Activated CD4-positive, alpha-beta T cell treated with anti-CD3 and anti-CD28 coated beads, Interleukin-10, Interleukin-2, amounts not matched to agents 100 ng/mL and 50 ng/mL, durations not matched to agents 16 hours and 8 hours (primary cell): ENCODE measurements at regions not wholly inside any gene's neighbourhood (a gene's known extent, or its start where the extent isn't known, plus 50 kb on each side); places are given as distances from the start of the nearest gene placed in this dataset.

Source experiments
- DNase-seq: peaks from one replicate; pipeline ENCODE4 v3.0.0-alpha.2; 2020

- no peak for DNase-seq
These were observed 59.0 kb downstream of the RPS29 start for GRCh38 chr14:49527221-49527620.

DNA sequence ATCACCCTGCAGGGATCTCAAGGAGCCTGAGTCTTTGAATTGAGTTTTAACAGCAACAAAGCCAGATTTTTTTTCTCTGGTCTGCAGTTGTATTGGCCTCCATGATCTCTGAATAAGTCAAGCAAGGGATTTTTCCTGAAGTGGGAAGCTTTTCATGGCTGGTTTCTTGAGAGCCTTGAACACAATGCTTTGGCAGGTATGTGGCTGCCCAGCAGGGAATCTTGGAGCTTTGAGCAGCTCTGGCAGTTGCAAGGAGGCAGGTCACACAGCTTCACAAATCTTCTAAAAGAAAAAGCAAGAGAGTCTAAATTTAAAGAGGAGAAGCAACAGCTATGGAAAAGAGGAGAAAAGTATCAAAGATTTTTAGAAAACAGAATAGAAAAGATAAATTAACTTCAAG lies 60.1 kb downstream of the RPS29 start:
- no peak for DNase-seq

- DNase-seq = no peak
These were observed 69.9 kb downstream of the RPS29 start for GRCh38 chr14:49516286-49516685.

- DNase-seq = no peak
These were observed 73.6 kb downstream of the RPS29 start for GRCh38 chr14:49512571-49512970.

GRCh38 chr14:49512147-49512551 lies 74.0 kb downstream of the RPS29 start:
- DNase-seq = no peak

- no peak for DNase-seq
These were observed 78.1 kb downstream of the RPS29 start for GRCh38 chr14:49508124-49508523.

DNA sequence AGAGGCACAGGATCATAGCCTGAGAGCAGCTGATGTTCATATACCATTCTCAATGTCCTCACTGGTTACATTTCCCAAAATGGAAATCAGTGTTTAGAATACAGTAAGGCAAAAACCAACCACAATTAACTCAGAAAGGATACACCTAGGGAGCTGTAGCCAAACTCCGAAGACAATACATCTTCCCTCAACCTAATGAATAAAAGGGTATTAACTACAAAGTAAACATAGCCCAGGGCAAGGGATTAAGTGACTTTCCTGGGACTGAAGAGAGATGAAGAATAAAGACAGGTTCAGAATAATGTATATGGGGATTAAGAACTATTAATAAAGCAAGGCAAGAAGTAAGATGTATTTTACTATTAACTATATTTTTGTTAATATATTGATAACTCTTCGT lies 79.5 kb downstream of the RPS29 start:
- DNase-seq = no peak

DNA sequence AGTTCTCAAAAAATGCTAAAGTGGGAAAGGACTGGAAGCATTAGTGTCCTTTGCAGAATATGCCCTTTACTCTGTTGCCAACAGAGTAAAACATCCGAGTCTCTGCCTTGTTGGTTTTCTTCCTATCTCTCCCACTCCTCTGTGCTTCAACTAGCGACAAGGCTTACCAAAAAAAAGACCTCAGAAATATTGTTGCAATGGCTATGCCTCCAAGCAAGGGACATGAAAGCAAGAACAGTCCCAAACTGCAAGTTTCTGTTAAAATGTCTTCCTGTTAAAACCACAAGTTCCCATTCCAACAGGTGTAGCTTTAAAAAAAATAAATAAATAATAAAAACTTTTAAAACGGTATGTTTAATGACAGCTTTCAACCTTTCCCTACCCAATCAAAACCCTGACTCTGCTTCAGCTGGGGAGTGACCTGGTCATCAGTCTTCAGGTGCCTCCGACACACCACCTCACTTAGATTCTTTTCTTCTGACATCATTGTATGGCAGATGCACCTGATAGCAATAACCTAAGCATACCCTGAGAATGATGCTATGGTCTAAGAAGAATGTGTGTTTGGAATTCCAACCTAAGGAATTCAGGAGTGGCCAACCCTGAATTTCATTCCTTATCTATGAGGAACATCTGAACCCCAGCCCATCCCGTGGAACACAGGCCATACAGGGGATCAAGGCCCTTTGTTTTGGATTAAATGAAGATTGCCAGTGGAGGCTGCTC lies 81.0 kb downstream of the RPS29 start:
- no peak for DNase-seq

- peak; percentile 64 for DNase-seq
These were observed 88.3 kb downstream of the RPS29 start for GRCh38 chr14:49497725-49498348.

DNA sequence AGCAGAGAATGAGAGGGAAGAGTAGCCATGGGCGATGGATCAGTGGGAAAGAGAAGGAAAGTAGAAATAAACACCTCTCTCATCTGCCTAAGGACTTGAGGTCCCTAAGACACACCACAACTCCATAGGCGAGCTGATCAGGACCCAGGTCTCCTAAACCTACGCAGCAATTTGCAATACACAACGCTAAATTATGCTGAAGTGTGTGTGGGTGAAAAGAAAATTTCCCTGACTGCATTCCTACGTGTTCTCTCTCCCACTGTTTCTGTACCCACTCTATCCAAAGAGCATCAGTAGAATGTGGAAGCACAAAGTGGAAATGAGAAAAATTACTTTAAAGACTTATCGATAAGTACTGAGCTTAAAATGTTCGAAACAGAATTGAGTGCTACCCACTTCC lies 88.9 kb downstream of the RPS29 start:
- DNase-seq = no peak

GRCh38 chr14:49494836-49495235 lies 91.3 kb downstream of the RPS29 start:
- no peak for DNase-seq

- no peak for DNase-seq
These were observed 92.6 kb downstream of the RPS29 start for GRCh38 chr14:49493557-49493956.

- no peak for DNase-seq
These were observed 94.0 kb downstream of the RPS29 start for GRCh38 chr14:49492151-49492550.

DNA sequence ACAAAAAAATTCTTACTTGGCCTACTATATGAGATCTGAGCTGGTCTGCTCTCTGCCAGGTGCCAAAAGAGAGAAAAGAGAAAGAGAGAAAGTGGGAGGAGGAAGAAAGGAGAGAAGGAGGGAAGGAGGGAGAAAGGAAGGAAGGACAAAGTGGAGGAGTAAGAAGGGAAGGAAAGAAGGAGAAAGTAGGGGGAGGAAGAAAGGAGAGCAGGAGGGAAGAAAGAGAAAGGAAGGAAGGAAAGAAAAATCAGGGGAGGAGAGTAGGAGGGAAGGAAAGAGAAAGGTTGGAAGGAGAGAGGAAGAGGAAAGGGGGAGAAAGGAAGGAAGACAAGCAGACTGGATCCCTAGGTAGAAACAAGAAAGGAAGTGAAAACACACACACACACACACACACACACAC lies 96.8 kb downstream of the RPS29 start:
- DNase-seq = no peak

- no peak for DNase-seq
These were observed 98.9 kb downstream of the RPS29 start for GRCh38 chr14:49487238-49487637.

- DNase-seq = no peak
These were observed 100.9 kb downstream of the RPS29 start for GRCh38 chr14:49485290-49485689.

DNA sequence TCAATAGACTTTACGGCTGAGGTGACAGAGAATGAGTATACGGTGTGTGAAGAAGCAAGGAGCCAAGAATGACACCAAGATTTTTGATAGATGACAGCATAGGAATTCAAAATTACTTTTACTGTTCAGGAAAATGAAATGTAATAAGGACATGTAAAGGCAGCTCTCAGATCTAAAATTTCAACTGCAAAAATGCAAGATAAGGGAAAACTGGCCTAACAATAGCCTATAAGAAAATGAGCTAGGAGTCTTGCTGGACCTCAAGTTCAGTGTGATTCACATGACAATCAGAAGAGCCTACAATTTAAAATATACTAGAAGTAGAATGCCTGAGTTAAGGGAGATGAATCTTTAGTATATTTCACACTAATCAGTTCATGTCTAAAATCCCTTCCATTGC lies 102.0 kb downstream of the RPS29 start:
- no peak for DNase-seq

DNA sequence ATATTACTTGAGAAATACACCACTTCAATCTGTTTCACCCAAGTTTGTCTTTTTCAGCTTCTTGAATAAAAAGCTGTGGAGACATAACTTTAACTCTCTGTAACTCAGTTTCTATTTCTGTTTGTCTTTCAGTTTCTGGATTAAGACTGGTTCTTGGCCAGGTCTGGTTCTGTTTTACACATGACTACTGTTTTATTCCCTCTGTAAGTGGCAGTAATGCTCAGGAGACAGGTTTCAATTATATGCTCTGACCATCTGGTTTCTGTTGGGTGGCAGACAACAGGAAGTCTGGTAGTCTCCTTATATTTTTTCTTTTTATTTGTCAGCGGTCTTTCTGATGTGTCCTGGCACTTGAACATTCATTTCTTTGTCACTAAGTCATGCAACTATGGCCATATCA lies 102.9 kb downstream of the RPS29 start:
- peak; percentile 7 for DNase-seq

DNA sequence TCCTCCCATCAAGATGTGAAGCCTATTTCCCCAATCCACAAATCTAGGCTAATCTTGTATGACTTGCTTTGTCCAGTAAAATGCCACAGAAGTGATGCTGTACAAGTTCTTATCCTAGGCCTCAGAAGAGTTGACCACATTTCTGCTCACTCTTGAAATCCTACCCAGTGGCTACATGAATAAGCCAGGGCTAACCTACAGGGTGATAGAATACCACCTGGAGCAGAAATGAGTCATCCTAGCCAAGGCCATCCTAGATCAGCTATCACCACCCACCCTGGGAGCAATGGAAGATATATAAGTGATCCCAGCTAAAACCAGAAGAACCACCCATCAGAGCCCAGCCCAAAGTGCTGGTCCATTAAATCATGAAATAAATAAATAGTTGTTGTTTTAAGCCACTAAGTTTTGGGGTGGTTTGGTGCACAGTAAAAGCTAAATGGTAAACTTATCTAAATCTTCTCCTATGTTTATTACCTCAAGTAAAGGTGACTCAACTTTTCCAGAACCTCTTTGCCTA lies 105.1 kb downstream of the RPS29 start:
- DNase-seq = no peak

- DNase-seq = no peak
These were observed 106.0 kb downstream of the RPS29 start for GRCh38 chr14:49480053-49480760.

DNA sequence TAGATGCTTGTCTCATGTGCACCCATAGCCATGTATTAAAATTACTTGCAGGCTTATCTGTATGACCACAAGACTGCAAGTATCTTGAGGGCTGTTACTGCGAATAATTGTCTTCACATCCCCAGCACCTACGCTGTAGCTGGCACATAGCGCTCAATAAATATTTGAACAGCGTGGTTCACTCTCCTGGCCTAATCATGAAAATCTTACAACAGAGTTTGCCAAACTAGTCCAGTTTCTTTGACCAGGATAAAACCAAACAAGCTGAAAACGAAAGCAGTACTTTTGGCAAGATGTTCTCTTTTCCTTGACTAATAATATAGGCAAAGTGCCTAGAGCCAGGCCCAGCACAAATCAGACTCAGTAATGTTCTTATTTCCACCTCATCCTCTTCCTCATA lies 106.7 kb downstream of the RPS29 start:
- no peak for DNase-seq

DNA sequence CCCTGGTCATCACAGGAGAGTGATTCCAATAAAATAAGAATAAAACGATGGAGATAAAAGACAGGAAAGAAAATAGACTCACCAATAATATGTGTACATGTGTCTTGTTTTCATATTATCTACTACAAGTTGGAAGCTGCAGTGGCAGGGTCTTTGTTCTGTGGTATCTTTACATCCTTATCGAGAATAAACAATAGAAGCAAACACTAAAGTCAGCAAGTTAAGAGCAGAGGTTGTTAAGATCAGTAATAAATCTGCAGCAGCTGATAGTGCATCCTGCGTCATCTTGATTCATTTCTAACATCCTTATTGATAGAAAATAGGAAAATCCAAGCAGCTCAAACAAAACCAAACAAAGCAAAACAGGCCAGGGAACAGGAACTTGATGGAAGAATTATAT lies 107.4 kb downstream of the RPS29 start:
- no peak for DNase-seq

DNA sequence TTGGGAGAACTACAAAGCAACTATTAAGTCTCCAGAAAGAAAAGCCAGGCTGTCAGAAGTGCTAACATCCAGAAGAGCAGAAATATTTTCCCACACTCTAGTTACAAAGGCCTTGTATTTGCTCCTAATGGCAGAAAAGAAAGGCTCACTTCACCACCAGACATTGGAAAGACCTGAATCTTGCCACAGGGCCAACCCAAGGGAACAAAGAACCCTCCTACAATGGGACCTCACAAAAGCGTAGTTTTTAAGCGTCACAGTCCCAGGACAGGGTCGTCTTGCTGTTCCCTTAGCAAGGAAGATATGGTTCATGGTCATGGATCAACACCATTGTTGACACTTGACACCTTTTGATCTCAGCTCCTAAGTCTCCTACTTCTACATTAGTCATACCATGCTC lies 119.1 kb downstream of the RPS29 start:
- DNase-seq = no peak

DNA sequence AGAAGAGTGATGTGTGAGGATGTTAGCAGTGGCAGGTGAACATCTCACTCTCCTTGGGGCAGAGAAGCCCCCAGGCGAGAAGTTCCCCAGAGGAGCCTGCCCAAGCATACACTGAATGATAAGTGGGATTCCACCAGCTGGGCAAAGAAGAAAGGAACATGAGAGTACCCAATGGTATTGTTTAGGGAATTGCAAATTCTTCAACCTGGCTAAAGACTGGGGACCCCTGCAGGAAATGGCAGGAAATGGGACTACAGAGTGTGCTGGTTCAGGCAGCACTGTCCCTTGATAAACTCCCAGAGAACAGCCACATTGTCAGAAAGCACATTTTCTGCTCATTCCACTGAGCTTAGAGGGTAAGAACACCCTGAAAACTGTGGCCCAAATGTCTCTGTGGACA lies 121.3 kb downstream of the RPS29 start:
- DNase-seq = no peak
